HG03354 (cell line): ENCODE measurements at regions not wholly inside any gene's neighbourhood (a gene's known extent, or its start where the extent isn't known, plus 50 kb on each side); places are given as distances from the start of the nearest gene placed in this dataset.
"Not testable (repeated sequence)": the region's sequence is repeated elsewhere in the genome, so short reads cannot be mapped to it uniquely, and the experiment has no call there.

Experiments used
- ATAC-seq: cut with Tn5 transposase; IDR thresholded peaks from one replicate; pipeline ENCODE4 v1.9.1; 2021; ENCODE audit warnings: mild to moderate bottlenecking; ENCODE audit not compliant: unreplicated experiment, poor library complexity, severe bottlenecking

DNA sequence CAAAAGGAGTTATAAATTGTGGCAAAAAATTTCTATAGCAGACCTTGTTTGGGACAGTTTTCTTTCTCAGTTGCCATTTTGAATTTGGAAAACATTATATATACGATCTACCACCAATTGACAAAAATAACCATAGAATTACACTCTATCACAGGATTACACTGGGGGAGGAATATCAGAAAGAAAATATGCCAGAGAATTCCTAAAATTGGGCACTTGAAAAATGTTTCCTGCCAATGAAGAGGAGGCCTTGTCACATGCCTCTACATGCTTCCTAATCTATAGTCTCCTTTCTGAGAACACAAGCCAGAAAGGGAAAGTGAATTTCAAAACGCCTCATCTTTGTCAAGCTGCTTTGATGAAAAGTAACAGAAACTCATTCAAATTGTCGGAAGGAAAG is 78.5 kb upstream of the DNAH5 start:
- no peak for ATAC-seq

DNA sequence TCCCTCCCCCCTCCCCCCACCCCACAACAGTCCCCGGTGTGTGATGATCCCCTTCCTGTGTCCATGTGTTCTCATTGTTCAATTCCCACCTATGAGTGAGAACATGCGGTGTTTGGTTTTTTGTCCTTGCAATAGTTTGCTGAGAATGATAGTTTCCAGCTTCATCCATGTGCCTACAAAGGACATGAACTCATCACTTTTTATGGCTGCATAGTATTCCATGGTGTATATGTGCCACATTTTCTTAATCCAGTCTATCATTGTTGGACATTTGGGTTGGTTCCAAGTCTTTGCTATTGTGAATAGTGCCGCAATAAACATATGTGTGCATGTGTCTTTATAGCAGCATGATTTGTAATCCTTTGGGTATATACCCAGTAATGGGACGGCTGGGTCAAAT is 76.5 kb upstream of the DNAH5 start:
- ATAC-seq, result not testable (repeated sequence)

DNA sequence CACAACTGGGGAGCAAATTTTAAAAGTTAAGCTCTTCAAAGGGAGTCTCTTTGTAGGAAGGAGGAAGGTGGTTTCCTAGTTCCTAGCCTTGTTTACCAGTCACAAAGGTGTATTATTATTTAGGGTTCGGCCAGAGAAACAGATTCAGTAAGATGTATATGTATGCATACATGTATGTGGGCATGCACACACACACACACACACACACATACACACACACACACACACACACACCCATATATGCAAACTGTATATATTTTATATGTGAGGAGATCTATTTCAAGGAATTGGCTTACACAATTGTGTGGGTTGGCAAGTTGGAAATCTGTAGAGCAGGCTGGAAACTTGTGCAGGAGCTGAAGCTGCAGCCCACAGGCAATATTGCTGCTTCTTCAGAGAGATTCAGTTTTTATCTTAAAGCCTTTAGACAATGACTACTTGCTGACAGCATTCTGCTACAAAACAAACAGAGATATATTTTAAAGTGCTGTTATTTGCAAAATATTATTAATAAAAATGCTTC is 75.3 kb upstream of the DNAH5 start:
- no peak for ATAC-seq

- ATAC-seq, result no peak
Observed at GRCh38 chr5:14017904-14018303, 73.4 kb upstream of the DNAH5 start.

- ATAC-seq, result no peak
Observed at GRCh38 chr5:14016549-14016948, 72.1 kb upstream of the DNAH5 start.

DNA sequence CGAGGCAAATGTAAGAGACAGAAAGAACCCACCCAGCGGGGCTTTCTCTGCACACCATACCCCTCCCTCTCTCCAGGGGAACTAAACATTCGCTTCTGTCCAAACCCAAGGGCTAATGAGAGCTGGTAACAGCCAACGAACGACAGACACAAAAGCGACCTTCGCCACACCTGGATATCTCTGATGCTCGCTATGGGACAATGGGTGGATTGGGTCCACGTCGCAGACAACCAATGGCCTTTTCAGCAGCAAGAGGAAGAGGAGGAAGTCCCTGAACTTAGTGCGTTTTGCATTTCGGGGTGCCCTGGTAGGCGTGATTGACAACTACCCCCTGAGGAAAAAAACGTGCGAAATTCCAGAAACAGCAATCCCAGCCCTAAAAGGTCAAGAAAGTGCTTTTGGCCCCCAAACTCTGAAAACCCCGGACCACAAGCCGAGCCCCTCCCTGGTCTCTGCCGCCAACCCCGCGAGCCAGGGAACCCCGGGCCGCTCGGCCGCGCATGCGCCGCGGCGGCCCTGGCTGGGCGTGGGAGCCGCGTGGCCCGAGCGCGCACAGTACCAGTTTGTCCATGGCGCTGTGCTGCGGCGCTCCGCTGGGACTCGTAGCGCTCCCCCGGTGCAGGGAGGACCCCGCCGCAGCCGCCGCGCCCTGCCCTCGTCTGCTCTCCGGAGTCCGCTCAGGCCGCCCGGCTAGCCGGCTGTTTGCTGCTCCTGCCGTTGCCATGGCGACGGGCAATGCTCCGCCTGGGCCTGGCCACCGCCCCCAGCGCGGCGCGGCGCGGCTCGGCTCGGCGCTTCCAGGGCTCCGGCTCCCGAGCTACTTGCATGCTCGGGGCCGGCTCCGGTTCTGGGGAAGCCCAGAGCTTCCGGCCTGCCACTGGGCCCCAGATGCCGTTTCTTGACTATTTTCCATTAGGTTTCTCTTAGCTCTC is 66.9 kb upstream of the DNAH5 start:
- ATAC-seq, result peak; percentile 93

- ATAC-seq, result no peak
Observed at GRCh38 chr5:14009575-14009974, 65.1 kb upstream of the DNAH5 start.

DNA sequence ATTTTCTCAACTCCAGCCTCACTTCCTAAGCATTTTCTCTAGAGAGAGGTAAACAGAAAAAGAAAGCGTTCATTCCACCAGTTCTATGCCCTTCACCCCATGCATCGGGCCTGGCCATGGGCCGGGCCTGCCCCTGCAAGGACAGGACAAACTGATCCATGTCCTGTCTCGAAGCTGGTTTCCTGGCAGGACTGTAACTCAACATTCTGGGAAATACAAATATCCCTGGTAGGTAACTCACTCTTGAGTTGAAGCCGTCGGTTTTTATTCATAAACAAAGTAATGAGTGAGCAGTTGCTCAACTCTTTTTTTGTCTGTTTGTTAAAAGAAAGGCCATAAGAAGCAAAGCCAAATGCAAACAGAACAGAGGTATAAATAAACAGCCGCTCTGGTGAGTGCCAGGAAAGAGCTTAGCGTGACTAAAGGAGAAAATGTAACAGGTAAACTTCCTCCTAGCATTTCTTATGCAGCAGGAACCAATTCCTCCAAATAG is 64.4 kb upstream of the DNAH5 start:
- no peak for ATAC-seq

DNA sequence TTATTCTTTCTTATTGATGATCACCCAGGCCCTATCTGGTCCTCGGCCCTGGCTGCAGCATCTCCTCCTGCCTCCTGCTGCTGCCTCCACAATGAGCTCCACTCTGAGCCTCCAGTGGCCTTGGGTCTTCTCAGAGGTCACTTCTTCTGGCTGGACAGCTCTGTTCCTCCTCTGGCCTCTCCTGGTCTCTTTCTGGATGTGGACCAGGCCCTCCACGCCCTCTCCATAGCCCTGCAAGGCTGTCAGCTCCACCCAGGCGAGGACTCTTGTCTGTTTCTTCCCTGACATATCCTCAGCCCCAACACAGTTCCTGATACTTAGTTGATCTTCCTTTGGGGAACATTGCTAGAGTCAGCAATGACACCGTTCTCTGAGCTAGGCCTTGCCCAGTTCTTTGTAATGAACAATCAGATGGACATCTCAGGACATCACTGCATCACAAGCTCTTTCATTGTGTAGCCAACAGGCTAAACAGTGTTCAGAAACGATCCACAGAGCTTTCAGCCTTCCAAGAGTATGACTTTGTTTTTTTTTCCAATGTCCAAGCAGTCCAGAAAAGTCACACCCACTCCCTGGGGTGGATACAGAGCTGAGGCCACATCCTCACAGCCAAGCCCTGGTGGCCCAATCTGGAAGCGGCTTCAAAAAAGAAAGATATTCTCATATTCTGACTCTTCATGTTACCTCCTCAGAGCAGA is 62.5 kb upstream of the DNAH5 start:
- ATAC-seq, result no peak

DNA sequence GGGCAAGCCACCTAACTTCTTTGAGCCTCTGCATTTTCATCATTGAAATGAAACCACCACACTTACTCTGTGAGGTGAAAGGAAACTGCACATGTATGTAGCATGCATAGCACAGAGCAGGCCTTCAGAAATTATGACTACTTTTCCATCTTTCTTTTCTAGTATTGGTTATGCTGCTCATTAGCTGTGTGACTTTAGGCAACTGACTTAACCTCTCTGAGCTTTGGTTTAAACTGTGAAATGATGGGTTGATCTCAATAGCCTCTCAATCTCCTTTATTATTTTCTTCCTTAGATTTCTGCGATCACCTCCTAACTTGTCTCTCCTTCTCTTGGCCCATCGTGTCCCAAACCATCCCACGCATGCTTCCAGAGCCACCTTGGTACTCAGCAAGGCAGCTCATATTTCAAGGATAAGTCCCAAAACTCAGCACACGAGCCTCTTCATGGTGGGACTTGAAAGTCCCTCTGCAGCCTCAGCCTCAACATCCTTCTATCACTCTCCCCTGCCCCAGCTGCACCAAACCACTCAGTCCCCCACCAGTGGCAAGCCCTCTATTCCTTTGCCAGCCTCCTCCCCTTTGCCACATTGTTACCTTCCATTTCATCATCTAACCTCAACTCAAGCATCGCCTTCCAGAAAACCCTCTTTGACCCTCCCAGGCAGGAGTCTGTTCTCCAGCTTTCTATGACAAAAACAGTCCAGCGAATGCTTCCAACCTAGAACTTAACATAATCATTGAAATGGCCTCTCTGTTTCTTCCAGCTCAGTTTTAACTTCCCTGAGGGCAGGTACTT is 60.3 kb upstream of the DNAH5 start:
- no peak for ATAC-seq

DNA sequence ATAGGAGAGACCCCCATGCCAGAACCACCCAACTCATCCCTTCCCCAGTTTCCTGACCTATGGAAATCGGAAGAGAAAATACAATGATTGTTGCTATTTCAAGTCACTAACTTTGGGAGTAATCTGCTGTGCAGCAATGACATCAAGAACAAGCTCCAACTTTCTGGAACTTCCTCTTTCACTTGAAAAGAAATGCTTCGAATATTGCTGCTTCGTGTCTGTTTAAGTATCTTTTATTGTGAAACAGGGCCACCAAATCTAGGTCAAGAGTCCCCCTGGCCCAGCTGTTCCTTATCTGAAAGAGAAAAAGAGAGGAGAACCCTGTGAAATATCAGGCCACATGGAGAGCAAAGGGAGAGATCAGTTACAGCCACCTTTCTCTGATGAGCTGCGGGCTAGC is 59.4 kb upstream of the DNAH5 start:
- ATAC-seq, result no peak

- no peak for ATAC-seq
Observed at GRCh38 chr5:14003513-14003912, 59.0 kb upstream of the DNAH5 start.

- no peak for ATAC-seq
Observed at GRCh38 chr5:13998254-13998653, 53.8 kb upstream of the DNAH5 start.

DNA sequence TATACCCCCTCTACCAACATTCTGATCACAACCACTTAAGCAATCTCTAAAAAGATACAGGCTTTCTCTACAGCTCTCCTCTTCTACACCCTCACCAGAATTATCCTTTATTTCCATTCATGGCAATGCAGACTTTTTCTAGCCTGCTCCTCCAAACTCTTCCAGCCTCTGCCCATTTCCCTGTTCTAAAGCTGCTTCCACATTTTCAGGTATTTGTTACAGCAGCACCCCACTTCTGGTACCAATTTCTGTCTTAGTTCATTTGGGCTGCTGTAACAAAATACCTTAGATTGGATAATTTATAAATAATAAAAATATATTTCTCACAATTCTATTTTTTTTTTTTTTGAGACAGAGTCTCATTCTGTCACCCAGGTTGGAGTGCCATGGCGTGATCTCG is 53.0 kb upstream of the DNAH5 start:
- no peak for ATAC-seq

- no peak for ATAC-seq
Observed at GRCh38 chr5:13994621-13995253, 50.2 kb upstream of the DNAH5 start.
